ENCODE measurements at regions not wholly inside any gene's neighbourhood (a gene's known extent, or its start where the extent isn't known, plus 50 kb on each side); places are given as distances from the start of the nearest gene placed in this dataset.

DNA sequence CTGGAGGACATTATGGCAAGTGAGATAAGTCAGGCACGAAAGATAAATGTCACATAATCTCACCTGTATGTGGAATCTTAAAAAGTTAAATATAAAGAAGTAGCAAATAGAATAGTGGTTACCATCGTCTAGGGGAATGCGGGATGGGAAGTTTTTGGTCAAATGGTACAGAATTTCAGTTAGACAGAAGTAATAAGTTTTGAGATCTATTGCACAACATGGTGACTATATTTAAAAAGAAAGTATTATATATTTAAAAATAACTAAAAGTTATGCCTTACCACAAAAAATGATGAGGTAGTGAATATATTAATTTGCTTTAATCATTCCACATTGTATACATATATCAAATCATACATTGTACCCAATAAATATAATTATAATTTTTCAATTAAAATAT is 106.2 kb upstream of the BRINP3 start:
- TF ChIP-seq, protein P1, sequence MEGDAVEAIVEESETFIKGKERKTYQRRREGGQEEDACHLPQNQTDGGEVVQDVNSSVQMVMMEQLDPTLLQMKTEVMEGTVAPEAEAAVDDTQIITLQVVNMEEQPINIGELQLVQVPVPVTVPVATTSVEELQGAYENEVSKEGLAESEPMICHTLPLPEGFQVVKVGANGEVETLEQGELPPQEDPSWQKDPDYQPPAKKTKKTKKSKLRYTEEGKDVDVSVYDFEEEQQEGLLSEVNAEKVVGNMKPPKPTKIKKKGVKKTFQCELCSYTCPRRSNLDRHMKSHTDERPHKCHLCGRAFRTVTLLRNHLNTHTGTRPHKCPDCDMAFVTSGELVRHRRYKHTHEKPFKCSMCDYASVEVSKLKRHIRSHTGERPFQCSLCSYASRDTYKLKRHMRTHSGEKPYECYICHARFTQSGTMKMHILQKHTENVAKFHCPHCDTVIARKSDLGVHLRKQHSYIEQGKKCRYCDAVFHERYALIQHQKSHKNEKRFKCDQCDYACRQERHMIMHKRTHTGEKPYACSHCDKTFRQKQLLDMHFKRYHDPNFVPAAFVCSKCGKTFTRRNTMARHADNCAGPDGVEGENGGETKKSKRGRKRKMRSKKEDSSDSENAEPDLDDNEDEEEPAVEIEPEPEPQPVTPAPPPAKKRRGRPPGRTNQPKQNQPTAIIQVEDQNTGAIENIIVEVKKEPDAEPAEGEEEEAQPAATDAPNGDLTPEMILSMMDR (IDR thresholded peaks at IDR 0.05; ENCODE audit: low read depth, low read length): no peak
- TF ChIP-seq POLR2A (IDR thresholded peaks at IDR 0.05; ENCODE audit: extremely low read depth, insufficient read length) (no peak), MYC (IDR thresholded peaks at IDR 0.05; ENCODE audit: low read depth, low read length) (no peak)
- TF ChIP-seq, protein P2, sequence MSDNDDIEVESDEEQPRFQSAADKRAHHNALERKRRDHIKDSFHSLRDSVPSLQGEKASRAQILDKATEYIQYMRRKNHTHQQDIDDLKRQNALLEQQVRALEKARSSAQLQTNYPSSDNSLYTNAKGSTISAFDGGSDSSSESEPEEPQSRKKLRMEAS (IDR thresholded peaks at IDR 0.05; ENCODE audit: low read depth, low read length): no peak

All from NB4 (cell line).